T-cell (primary cell): ENCODE measurements at regions not wholly inside any gene's neighbourhood (a gene's known extent, or its start where the extent isn't known, plus 50 kb on each side); places are given as distances from the start of the nearest gene placed in this dataset.

ENCODE experiments used
- ATAC-seq, 4 experiments: fragments of 200-7000 bp in 3 of 4; fragments of 150-1000 bp in 1 of 4; cut with Tn5 transposase; replicated peaks in 1 of 4; 1 replicate in 3 of 4; 2 replicates in 1 of 4; pipeline ENCODE4 v1.10.0; 2021; ENCODE audit warnings: moderate library complexity in 3 of 4, mild to moderate bottlenecking in 2 of 4, moderate number of reproducible peaks in 1 of 4
- CTCF ChIA-PET, 2 donors: fragments of 300-600 bp; sonication (Branson Sonifier 250); formaldehyde crosslinking; loops; one replicate each; lab custom pipeline; 2022; ENCODE audit warnings: antibody characterized with exemption in 2 of 2; lab: Charles Lee
- POLR2A ChIA-PET, 2 donors: fragments of 300-600 bp; sonication (Branson Sonifier 250); formaldehyde crosslinking; loops; one replicate each; lab custom pipeline; 2022; ENCODE audit warnings: antibody characterized with exemption in 2 of 2; lab: Charles Lee
- DNase-seq, 35 experiments: peaks; one replicate each; pipeline versions ENCODE4 v3.0.0 to v3.0.0-alpha.2; 2013 to 2023
- H3K27ac ChIP-seq: one replicate; pipeline ENCODE4 v1.5.1; 2013; ENCODE audit warnings: low read length
- H3K27me3 ChIP-seq, 2 experiments: replicated peaks in 1 of 2; 1 replicate in 1 of 2; 2 replicates in 1 of 2; pipeline versions ENCODE4 v1.6.1 to v1.7.0; 2013; ENCODE audit warnings: low read length in 1 of 2, mixed read lengths in 1 of 2; ENCODE audit not compliant: control insufficient read depth in 2 of 2, insufficient read depth in 2 of 2; ENCODE audit errors: extremely low read depth in 1 of 2
- H3K36me3 ChIP-seq, 2 donors: 1 replicate in 1 of 2; 2 replicates in 1 of 2; pipeline versions ENCODE4 v1.6.1 to v1.7.0; 2013; ENCODE audit warnings: low read length in 1 of 2; ENCODE audit not compliant: control insufficient read depth in 2 of 2, insufficient read depth in 1 of 2; ENCODE audit errors: extremely low read depth in 1 of 2
- H3K4me1 ChIP-seq, 2 experiments: 1 replicate in 1 of 2; 2 replicates in 1 of 2; pipeline versions ENCODE4 v1.6.1 to v1.7.0; 2013; ENCODE audit warnings: low read length in 2 of 2, mixed read lengths in 1 of 2; ENCODE audit not compliant: insufficient read depth in 2 of 2, control insufficient read depth in 1 of 2; ENCODE audit errors: extremely low read depth in 1 of 2
- H3K4me3 ChIP-seq, 2 donors: 1 replicate in 1 of 2; 2 replicates in 1 of 2; pipeline versions ENCODE4 v1.5.1 to v1.7.0; 2013; ENCODE audit warnings: mild to moderate bottlenecking in 2 of 2, low read length in 1 of 2, moderate library complexity in 1 of 2; ENCODE audit not compliant: control insufficient read depth in 1 of 2; ENCODE audit errors: extremely low read depth in 1 of 2
- H3K9me3 ChIP-seq: 2 replicates; pipeline ENCODE4 v1.7.0; 2013
- H3K27ac Mint-ChIP-seq, 2 donors: one replicate each; pipeline ENCODE4 v1.8.0; 2020 to 2021; ENCODE audit warnings: mild to moderate bottlenecking in 2 of 2, mixed read lengths in 2 of 2
- H3K27me3 Mint-ChIP-seq, 2 donors: one replicate each; pipeline ENCODE4 v1.8.0; 2021 to 2022; ENCODE audit warnings: mixed read lengths in 2 of 2
- H3K36me3 Mint-ChIP-seq: one replicate; pipeline ENCODE4 v1.8.0; 2021; ENCODE audit warnings: mixed read lengths
- H3K4me1 Mint-ChIP-seq, 3 donors: one replicate each; pipeline ENCODE4 v1.8.0; 2020 to 2022; ENCODE audit warnings: mixed read lengths in 3 of 3, mild to moderate bottlenecking in 1 of 3
- H3K4me3 Mint-ChIP-seq, 3 donors: one replicate each; pipeline ENCODE4 v1.8.0; 2020 to 2022; ENCODE audit warnings: mild to moderate bottlenecking in 3 of 3, mixed read lengths in 3 of 3, moderate library complexity in 3 of 3
- H3K9me3 Mint-ChIP-seq, 3 donors: one replicate each; pipeline ENCODE4 v1.8.0; 2020 to 2022; ENCODE audit warnings: mixed read lengths in 3 of 3
- WGBS: methylation state at CpG from one replicate; pipeline ENCODE4 v1.1.5; 2013; ENCODE audit warnings: missing lambda C conversion rate; ENCODE audit not compliant: insufficient coverage; 5-methylcytosine and 5-hydroxymethylcytosine counted together

DNA sequence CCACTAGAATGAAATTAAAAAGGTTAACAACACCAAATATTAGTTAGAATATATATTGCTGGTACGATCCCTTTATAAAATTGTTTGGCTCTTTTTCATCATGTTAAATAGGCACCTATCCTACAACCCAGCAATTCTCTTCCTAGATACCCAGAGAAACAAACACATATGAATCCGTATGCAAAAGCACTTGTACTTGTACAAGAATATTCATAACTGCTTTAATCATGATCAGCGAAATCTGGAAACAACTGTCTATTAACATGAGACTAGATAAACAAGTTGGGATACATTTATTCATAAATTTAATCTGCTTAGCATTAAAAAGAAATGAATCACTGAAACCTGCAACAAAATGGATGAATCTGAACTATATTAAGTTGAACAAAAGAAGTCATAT is 113.7 kb upstream of the MAP1B start:
- no peak overlapping the region for H3K27ac ChIP-seq
- ChIA-PET CTCF (no interaction called here), POLR2A (no interaction called here)
- H3K9me3 ChIP-seq = no peaks in the 10 kb centered on the region
- no peaks in the 10 kb centered on the region for H3K9me3 Mint-ChIP-seq
- no peak overlapping the region for H3K4me3 ChIP-seq
- no CpG with 5 or more reads among the region's 3 CpGs for WGBS
- H3K4me1 Mint-ChIP-seq = no peaks in the 10 kb centered on the region
- no peaks in the 10 kb centered on the region for H3K36me3 ChIP-seq
- no peaks in the 10 kb centered on the region for H3K27me3 ChIP-seq
- no peaks in the 10 kb centered on the region for H3K36me3 Mint-ChIP-seq
- H3K4me3 Mint-ChIP-seq = no peak overlapping the region
- ATAC-seq = no peak
- H3K27me3 Mint-ChIP-seq = no peaks in the 10 kb centered on the region
- DNase-seq = no peak
- H3K27ac Mint-ChIP-seq = no peak overlapping the region
- no peaks in the 10 kb centered on the region for H3K4me1 ChIP-seq

DNA sequence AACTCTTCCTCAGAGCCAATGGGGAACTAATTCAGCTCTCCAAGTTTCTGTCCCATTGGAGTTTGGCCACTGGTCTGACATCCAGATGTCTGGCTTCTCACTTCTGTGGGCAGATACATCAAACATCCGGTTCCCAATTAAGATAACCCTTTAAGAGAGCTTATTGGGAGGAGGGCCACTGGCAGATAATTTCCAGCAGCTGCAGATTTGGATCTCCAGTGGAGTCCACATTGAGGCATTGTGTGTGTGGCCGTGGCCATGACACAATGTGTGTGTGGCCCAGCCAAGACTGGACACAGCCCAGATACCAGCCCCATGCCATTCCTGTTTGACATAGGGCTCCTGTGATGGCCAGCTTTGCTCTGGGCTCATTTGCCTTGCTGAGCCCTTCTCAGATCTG is 110.5 kb upstream of the MAP1B start:
- 78% methylated on average over 2 of the region's 2 CpGs for WGBS
- POLR2A ChIA-PET = no interaction called here
- no peak overlapping the region for H3K4me3 Mint-ChIP-seq

DNA sequence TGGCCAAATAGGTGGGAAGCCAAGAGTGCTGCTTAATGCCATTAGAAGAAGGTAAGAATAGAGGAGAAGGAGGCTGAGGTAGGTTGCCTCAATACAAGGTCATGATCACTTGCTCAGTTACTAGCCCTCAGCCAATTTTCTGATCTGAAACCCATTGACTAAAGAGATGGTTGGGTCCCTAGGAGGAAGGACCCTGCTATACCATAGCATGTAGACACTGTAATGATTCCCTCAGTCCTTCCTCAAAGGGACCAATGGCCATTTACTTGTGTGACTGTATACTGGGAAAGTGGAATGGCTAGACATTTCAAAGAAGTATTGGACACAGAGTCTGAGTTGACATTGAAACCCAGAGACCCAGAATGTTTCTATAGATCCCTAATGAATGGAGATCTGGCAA is 108.5 kb upstream of the MAP1B start:
- DNase-seq = no peak
- no peaks in the 10 kb centered on the region for H3K36me3 ChIP-seq
- H3K27me3 ChIP-seq = no peaks in the 10 kb centered on the region
- ChIA-PET CTCF (no interaction called here), POLR2A (no interaction called here)
- Mint-ChIP-seq H3K4me1 (no peaks in the 10 kb centered on the region), H3K9me3 (no peaks in the 10 kb centered on the region), H3K27me3 (peaks cover 3 to 9% of the 10 kb centered on the region in 2 donors), H3K27ac (no peak overlapping the region), H3K4me3 (no peak overlapping the region), H3K36me3 (no peaks in the 10 kb centered on the region)
- no peak for ATAC-seq
- H3K27ac ChIP-seq = no peak overlapping the region
- H3K4me3 ChIP-seq = no peak overlapping the region
- no peaks in the 10 kb centered on the region for H3K9me3 ChIP-seq
- no peaks in the 10 kb centered on the region for H3K4me1 ChIP-seq

More for the DNA sequence above, 110.5 kb upstream of the MAP1B start:
- H3K9me3 Mint-ChIP-seq = no peaks in the 10 kb centered on the region
- ATAC-seq (no peak), DNase-seq (no peak)
- H3K27me3 Mint-ChIP-seq = peaks cover 0 to 2% of the 10 kb centered on the region in 2 donors
- H3K4me1 ChIP-seq = no peaks in the 10 kb centered on the region
- H3K27ac Mint-ChIP-seq = no peak overlapping the region
- no peaks in the 10 kb centered on the region for H3K9me3 ChIP-seq
- CTCF ChIA-PET = no interaction called here
- H3K36me3 ChIP-seq = no peaks in the 10 kb centered on the region
- no peaks in the 10 kb centered on the region for H3K4me1 Mint-ChIP-seq
- no peak overlapping the region for H3K27ac ChIP-seq
- H3K27me3 ChIP-seq = no peaks in the 10 kb centered on the region
- H3K4me3 ChIP-seq = no peak overlapping the region
- H3K36me3 Mint-ChIP-seq = no peaks in the 10 kb centered on the region

DNA sequence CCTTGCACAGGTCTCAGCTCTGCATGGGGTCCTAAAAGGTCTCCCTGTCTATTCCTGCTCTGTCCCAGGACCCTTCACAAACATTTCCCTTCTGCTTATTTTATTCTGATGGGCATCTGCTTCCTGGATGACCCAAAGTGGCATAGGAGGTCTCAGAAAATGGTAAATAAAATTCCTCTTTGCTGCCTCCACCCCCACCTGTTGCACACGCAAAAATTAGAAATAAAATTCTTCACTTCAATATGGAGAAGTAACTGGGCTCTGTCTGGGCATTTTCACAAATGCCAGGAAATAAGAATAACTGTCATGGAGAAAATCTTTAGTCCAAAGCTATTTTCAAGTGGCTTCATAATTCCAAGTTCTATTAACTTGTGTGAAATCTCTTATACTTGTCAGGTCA is 106.6 kb upstream of the MAP1B start:
- ATAC-seq = no peak
- Histone ChIP-seq H3K36me3 (no peaks in the 10 kb centered on the region), H3K27me3 (no peaks in the 10 kb centered on the region), H3K4me1 (no peaks in the 10 kb centered on the region), H3K27ac (no peak overlapping the region), H3K4me3 (no peak overlapping the region), H3K9me3 (no peaks in the 10 kb centered on the region)
- no peak overlapping the region for H3K27ac Mint-ChIP-seq
- no CpG with 5 or more reads among the region's 1 CpG for WGBS
- H3K9me3 Mint-ChIP-seq = no peaks in the 10 kb centered on the region
- POLR2A ChIA-PET = no interaction called here
- CTCF ChIA-PET = no interaction called here
- H3K4me1 Mint-ChIP-seq = no peaks in the 10 kb centered on the region
- H3K27me3 Mint-ChIP-seq = peaks cover 3 to 10% of the 10 kb centered on the region in 2 donors
- no peak overlapping the region for H3K4me3 Mint-ChIP-seq
- H3K36me3 Mint-ChIP-seq = no peaks in the 10 kb centered on the region
- DNase-seq = no peak

DNA sequence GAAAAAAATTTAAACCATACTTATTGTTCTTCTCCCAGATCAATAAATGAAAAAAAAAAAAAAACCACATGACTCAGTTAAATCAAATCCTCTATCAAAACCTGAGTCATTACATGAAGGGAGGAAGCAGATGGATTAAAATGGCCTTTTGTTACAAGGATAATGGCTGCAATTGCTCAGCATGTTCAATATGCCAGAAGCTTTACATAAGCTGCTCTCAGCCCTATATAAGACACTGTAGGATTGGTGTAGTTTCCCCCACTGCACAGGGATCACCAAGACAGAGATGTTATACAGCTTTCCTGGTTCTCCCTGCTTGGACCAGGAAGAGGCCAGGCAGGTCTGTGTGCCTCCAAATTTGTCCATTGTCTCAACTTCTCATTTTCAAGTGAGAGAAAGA is 101.6 kb upstream of the MAP1B start:
- DNase-seq (no peak), ATAC-seq (no peak)
- no peaks in the 10 kb centered on the region for H3K9me3 ChIP-seq
- no peaks in the 10 kb centered on the region for H3K36me3 Mint-ChIP-seq
- H3K4me3 Mint-ChIP-seq = no peak overlapping the region
- POLR2A ChIA-PET = no interaction called here
- H3K9me3 Mint-ChIP-seq = no peaks in the 10 kb centered on the region
- H3K4me1 Mint-ChIP-seq = no peaks in the 10 kb centered on the region
- H3K36me3 ChIP-seq = no peaks in the 10 kb centered on the region
- no peaks in the 10 kb centered on the region for H3K27me3 ChIP-seq
- H3K4me1 ChIP-seq = no peaks in the 10 kb centered on the region
- CTCF ChIA-PET = interaction anchor here in 1 of 2 donors (0.7 kb wide), 1 partner anchor 169 kb away, joined by 7 read pairs; no protein-coding TSS in a partner anchor
- H3K4me3 ChIP-seq = no peak overlapping the region
- no peak overlapping the region for H3K27ac Mint-ChIP-seq
- H3K27me3 Mint-ChIP-seq = peaks cover 11 to 17% of the 10 kb centered on the region in 2 donors
- H3K27ac ChIP-seq = no peak overlapping the region

DNA sequence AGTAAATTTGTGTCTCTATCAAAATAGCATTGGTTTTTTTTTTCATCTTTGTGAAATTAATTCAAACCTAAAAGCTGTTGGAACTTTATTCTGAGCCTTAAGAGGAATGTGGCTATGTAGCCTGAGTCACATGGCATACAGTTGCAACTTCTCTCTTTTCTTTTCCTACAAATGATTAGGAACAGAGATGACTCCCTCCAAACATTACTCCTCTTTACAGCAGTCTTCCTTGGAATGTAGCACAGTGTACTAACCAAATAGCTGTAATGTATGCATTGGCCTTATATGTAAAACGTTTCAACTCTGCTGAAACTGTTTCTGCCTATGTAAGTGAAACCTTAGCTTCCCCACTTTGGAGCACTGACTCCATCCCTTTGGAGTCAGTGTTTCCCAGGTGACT is 100.9 kb upstream of the MAP1B start:
- H3K4me1 ChIP-seq = no peaks in the 10 kb centered on the region
- ChIA-PET CTCF (no interaction called here), POLR2A (interaction anchor here in 1 of 2 donors (0.5 kb wide), 1 partner anchor 21 kb away, joined by 4 read pairs; no protein-coding TSS in a partner anchor)
- H3K36me3 ChIP-seq = no peaks in the 10 kb centered on the region
- H3K4me1 Mint-ChIP-seq = no peaks in the 10 kb centered on the region
- no peaks in the 10 kb centered on the region for H3K9me3 Mint-ChIP-seq
- H3K9me3 ChIP-seq = no peaks in the 10 kb centered on the region
- no peak overlapping the region for H3K27ac Mint-ChIP-seq
- no peak overlapping the region for H3K4me3 Mint-ChIP-seq
- no peak for ATAC-seq
- no peaks in the 10 kb centered on the region for H3K36me3 Mint-ChIP-seq
- no peaks in the 10 kb centered on the region for H3K27me3 ChIP-seq
- no peak overlapping the region for H3K27ac ChIP-seq
- peaks cover 14 to 20% of the 10 kb centered on the region in 2 donors for H3K27me3 Mint-ChIP-seq
- no CpG with 5 or more reads among the region's 1 CpG for WGBS
- no peak for DNase-seq
- no peak overlapping the region for H3K4me3 ChIP-seq
